Smooth muscle cell (in vitro differentiated cells): ENCODE measurements at regions not wholly inside any gene's neighbourhood (a gene's known extent, or its start where the extent isn't known, plus 50 kb on each side); places are given as distances from the start of the nearest gene placed in this dataset.

ENCODE experiments used
- DNase-seq: peaks from one replicate; lab custom pipeline; 2025; ENCODE audit not compliant: unreplicated experiment; lab: John Stamatoyannopoulos, UW
- H2AFZ ChIP-seq: fragments of 200-600 bp; sonication (generic); 2 replicates; pipeline ENCODE4 v1.6.0; 2016; ENCODE audit warnings: antibody characterized with exemption, low read depth, mild to moderate bottlenecking
- H3F3A ChIP-seq: fragments of 200-600 bp; sonication (generic); 2 replicates; pipeline ENCODE4 v1.6.0; 2017; ENCODE audit warnings: antibody characterized with exemption, low read depth
- H3K27ac ChIP-seq: fragments of 200-600 bp; sonication (generic); 2 replicates; pipeline ENCODE4 v1.5.1; 2016; ENCODE audit warnings: low read depth, mild to moderate bottlenecking
- H3K27me3 ChIP-seq: fragments of 200-600 bp; sonication (generic); 2 replicates; pipeline ENCODE4 v1.6.1; 2016; ENCODE audit warnings: low read depth, mild to moderate bottlenecking
- H3K36me3 ChIP-seq: fragments of 200-600 bp; sonication (generic); 2 replicates; pipeline ENCODE4 v1.5.1; 2016; ENCODE audit warnings: low read depth
- H3K4me1 ChIP-seq: fragments of 200-600 bp; sonication (generic); 2 replicates; pipeline ENCODE4 v1.5.1; 2016; ENCODE audit warnings: low read depth
- H3K4me2 ChIP-seq: fragments of 200-600 bp; sonication (generic); 2 replicates; pipeline ENCODE4 v1.6.0; 2016; ENCODE audit warnings: mild to moderate bottlenecking
- H3K4me3 ChIP-seq: fragments of 200-600 bp; sonication (generic); 2 replicates; pipeline ENCODE4 v1.5.1; 2016; ENCODE audit warnings: mild to moderate bottlenecking
- H3K79me2 ChIP-seq: fragments of 200-600 bp; sonication (generic); 2 replicates; pipeline ENCODE4 v1.6.0; 2016; ENCODE audit warnings: low read depth, mild to moderate bottlenecking
- H3K9ac ChIP-seq: fragments of 200-600 bp; sonication (generic); 2 replicates; pipeline ENCODE4 v1.6.0; 2016; ENCODE audit warnings: low read depth
- H3K9me3 ChIP-seq: fragments of 200-600 bp; sonication (generic); replicated peaks from 2 replicates; pipeline ENCODE4 v1.5.1; 2016; ENCODE audit warnings: low read depth
- H4K20me1 ChIP-seq: fragments of 200-600 bp; sonication (generic); 2 replicates; pipeline ENCODE4 v1.6.0; 2016; ENCODE audit warnings: low read depth
- CTCF ChIP-seq: fragments of 200-600 bp; sonication (generic); IDR thresholded peaks from 2 replicates; pipeline ENCODE4 v1.5.1; 2017; ENCODE audit warnings: borderline replicate concordance, mild to moderate bottlenecking, antibody characterized with exemption; ENCODE audit not compliant: insufficient read depth, poor library complexity, severe bottlenecking
- WGBS: methylation state at CpG from one replicate; pipeline ENCODE4 v1.1.7; 2016; ENCODE audit warnings: low lambda C conversion rate; 5-methylcytosine and 5-hydroxymethylcytosine counted together

- peak overlapping the region; percentile 16 for H2AFZ ChIP-seq
Observed at GRCh38 chr6:1131285-1132079, 180.4 kb upstream of the FOXQ1 start.

GRCh38 chr6:1130709-1131108 is 181.2 kb upstream of the FOXQ1 start:
- Histone ChIP-seq H3K27me3 (no peaks in the 10 kb centered on the region), H3F3A (peaks cover 5% of the 10 kb centered on the region), H2AFZ (no peak overlapping the region), H3K9me3 (no peaks in the 10 kb centered on the region), H3K36me3 (no peaks in the 10 kb centered on the region), H3K4me2 (no peak overlapping the region), H4K20me1 (no peaks in the 10 kb centered on the region), H3K9ac (peak overlapping the region; percentile 76), H3K79me2 (no peaks in the 10 kb centered on the region), H3K4me1 (peaks cover 3% of the 10 kb centered on the region), H3K27ac (peak overlapping the region; percentile 83), H3K4me3 (no peak overlapping the region)
- DNase-seq: no peak
- WGBS: 85% methylated on average over 7 of the region's 7 CpGs
- no peak for TF ChIP-seq CTCF

More at GRCh38 chr6:1131285-1132079, 180.4 kb upstream of the FOXQ1 start:
- H3K9ac ChIP-seq: peak overlapping the region; percentile 76
- H3K4me2 ChIP-seq: peak overlapping the region; percentile 44
- no peaks in the 10 kb centered on the region for H3K36me3 ChIP-seq
- no peak for TF ChIP-seq CTCF
- H3K79me2 ChIP-seq: no peaks in the 10 kb centered on the region
- H3K27ac ChIP-seq: peak overlapping the region; percentile 83
- WGBS: 26% methylated on average over 9 of the region's 9 CpGs
- H3K4me3 ChIP-seq: no peak overlapping the region
- H3K9me3 ChIP-seq: no peaks in the 10 kb centered on the region
- no peaks in the 10 kb centered on the region for H4K20me1 ChIP-seq
- H3F3A ChIP-seq: peaks cover 5% of the 10 kb centered on the region
- DNase-seq: peak; percentile 26
- peaks cover 3% of the 10 kb centered on the region for H3K4me1 ChIP-seq
- no peaks in the 10 kb centered on the region for H3K27me3 ChIP-seq

DNA sequence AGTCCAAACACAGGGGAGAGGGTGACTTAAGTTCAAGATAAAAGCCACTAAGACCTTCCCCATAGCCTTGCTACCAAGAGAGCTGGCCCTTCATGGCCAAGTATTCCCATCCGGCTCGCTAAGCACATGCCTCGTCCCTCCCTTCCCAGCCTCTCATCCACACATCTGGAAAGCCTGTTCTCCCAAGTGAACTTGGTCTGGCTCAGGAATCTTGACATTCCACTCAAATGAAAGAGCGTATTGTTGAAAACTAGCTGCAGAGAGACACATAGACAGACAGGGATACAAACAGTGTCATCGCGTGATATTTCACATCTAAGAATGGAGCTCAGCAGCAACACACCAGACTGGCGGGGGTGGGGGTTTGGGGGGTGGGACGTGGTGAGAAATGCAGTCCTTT is 182.8 kb upstream of the FOXQ1 start:
- H2AFZ ChIP-seq: no peak overlapping the region
- no peaks in the 10 kb centered on the region for H3K27me3 ChIP-seq
- H3K79me2 ChIP-seq: no peaks in the 10 kb centered on the region
- H3K4me3 ChIP-seq: no peak overlapping the region
- no peak for TF ChIP-seq CTCF
- H3F3A ChIP-seq: peaks cover 5% of the 10 kb centered on the region
- no peak for DNase-seq
- no peaks in the 10 kb centered on the region for H3K9me3 ChIP-seq
- H4K20me1 ChIP-seq: no peaks in the 10 kb centered on the region
- peaks cover 3% of the 10 kb centered on the region for H3K4me1 ChIP-seq
- H3K9ac ChIP-seq: no peak overlapping the region
- H3K27ac ChIP-seq: peak overlapping the region; percentile 32
- H3K36me3 ChIP-seq: no peaks in the 10 kb centered on the region
- 42% methylated on average over 8 of the region's 8 CpGs for WGBS
- no peak overlapping the region for H3K4me2 ChIP-seq
